Kidney capillary endothelial cell (primary cell): ENCODE measurements at regions not wholly inside any gene's neighbourhood (a gene's known extent, or its start where the extent isn't known, plus 50 kb on each side); places are given as distances from the start of the nearest gene placed in this dataset.
A peak's percentile ranks its signal among the peaks of the same experiment; 100 is the strongest.

Experiments
- DNase-seq: peaks from one replicate; pipeline ENCODE4 v3.0.0-alpha.2; 2018; ENCODE audit warnings: low spot score

- no peak for DNase-seq
Observed at GRCh38 chr20:52864916-52865605, 107.1 kb upstream of the TSHZ2 start.

DNA sequence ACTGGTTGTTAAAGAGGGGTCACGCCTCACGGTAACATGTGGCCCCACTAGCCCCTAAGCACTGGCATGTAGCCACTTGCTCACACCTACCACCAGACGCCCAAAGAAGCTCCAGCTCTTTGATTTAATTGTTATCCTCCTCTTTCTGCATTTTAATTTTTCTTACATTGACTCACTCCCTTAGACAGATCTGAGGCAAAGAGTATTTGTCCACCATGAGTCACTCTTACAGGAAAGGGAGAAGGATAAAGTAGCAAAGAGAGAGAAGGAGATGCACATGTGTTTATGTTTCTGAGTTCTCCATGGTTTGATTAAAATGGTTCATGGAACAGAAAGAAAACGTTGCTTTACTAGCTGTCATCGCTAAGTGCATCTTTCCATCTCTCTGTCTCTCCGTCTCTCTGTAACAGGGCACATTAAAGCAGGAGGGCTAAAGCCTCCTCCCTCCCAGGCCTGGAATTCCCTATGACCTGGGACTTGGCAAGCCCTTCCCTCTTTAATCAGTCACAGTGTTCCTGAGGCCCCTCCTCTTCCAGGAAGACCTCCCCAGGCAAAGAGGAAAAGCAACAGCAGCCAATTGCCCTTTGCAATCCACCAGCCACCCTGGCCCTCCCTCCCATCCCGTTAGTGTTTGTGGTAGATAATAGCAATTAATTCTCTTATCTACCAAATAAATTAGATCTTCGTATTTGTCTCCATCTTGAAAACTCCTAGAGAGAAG, 112.8 kb upstream of the TSHZ2 start:
- no peak for DNase-seq

- no peak for DNase-seq
Observed at GRCh38 chr20:52852714-52853113, 119.4 kb upstream of the TSHZ2 start.

DNA sequence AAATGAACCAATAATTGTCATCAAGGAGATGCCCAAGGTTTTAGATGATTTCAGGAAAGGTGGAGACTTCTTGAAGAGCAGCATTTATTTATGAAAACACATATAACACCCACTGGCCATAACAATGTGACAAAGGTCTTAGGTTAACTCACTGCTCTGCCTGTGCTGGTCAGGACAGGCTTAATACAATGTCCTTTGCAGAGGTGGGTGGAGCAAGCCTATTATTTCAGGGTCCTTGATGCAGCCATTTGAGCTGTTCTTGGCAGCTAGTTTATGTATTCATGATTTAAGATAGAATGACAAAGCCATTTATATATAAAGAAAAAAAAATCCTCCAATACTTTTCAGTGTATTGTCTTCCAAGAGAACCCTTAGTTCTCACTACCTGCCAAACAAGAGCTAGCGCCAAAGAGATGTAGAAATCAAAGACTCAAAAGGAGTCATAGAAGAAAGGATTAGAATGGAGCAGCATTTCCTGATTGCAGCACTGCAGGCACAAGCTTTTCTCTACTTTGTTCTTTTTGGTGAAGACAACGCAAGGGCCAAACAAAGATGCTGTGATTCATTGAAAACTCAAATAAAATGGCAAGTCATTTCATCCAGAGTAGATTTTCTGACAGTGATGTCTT, 124.3 kb upstream of the TSHZ2 start:
- DNase-seq = no peak

DNA sequence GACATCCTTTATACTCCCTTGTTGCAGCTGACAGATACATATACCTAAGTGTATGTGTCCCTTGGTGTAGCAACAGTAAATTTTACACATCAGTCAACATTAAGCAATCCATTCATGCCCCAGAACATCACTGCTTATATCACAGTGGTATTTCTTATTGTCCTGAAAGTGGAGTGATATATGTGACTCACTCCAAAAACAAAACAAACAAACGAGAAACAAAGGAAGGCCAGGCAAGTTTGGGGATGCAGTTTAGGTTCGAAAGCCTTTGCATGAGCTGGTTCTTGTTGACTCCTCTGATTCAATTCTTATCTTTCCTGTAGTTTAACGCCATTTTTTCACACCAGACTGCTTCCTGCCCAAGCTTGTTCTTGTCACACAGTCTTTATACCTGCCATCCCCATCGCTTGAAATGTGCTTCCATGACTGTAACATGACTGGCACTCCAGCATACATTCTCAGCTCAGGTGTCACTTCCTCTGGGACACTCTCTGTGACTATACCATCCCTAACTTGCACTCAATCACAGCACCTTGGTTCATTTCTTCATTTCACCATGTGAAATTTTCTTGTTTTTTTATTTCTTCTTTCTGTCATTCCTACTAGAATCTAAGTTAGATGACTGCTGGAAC, 125.0 kb upstream of the TSHZ2 start:
- peak; percentile 71 for DNase-seq

- DNase-seq = no peak
Observed at GRCh38 chr20:52845044-52845443, 127.1 kb upstream of the TSHZ2 start.

- DNase-seq = no peak
Observed at GRCh38 chr20:52843425-52843824, 128.7 kb upstream of the TSHZ2 start.

GRCh38 chr20:52841003-52841402, 131.2 kb upstream of the TSHZ2 start:
- DNase-seq = no peak

GRCh38 chr20:52840041-52840440, 132.1 kb upstream of the TSHZ2 start:
- DNase-seq = no peak

- DNase-seq = no peak
Observed at GRCh38 chr20:52838510-52839241, 133.5 kb upstream of the TSHZ2 start.

- DNase-seq = no peak
Observed at GRCh38 chr20:52837378-52837777, 134.8 kb upstream of the TSHZ2 start.

DNA sequence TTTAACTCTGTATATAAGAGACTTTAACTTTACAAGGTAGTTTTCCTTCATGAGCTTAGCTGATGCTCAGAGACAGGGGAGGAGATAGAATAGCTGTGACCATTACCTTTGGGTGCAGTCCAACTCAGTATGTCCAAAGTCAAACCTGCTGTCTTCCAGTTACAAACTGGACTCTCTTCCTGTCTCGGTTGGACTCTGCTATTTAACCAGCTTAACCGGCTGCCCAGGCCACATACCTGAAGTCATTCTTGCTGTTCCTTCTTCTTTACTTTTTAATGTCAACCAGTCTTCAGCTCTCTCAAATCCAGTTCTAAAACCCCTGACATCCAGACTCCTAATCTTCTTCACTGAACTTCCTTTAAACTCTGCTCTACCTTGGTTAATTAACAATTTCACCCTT, 138.3 kb upstream of the TSHZ2 start:
- DNase-seq = no peak

GRCh38 chr20:52832151-52832774, 139.9 kb upstream of the TSHZ2 start:
- no peak for DNase-seq

- no peak for DNase-seq
Observed at GRCh38 chr20:52830598-52830997, 141.6 kb upstream of the TSHZ2 start.

- DNase-seq = no peak
Observed at GRCh38 chr20:52829111-52829510, 143.0 kb upstream of the TSHZ2 start.

- DNase-seq = no peak
Observed at GRCh38 chr20:52828199-52828598, 144.0 kb upstream of the TSHZ2 start.

DNA sequence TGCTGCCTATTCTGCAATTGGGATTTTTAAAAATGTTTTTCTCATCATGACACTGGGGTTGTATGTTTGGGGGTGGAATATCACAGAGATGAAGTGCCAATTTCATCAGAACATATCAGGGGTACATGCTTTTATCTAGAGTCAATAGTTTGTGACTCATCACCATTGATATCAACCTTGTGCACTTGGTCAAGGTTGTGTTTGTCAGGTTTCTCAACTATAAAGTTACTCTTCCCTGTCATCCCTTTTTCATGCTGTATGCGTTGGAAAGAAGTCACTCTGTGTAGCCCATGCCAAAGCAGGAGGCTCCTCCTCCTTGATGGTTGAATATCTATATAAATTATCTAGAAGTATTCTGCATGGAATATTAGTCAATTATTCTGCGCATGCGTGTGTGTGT, 145.4 kb upstream of the TSHZ2 start:
- no peak for DNase-seq

GRCh38 chr20:52826321-52826720, 145.8 kb upstream of the TSHZ2 start:
- no peak for DNase-seq

DNA sequence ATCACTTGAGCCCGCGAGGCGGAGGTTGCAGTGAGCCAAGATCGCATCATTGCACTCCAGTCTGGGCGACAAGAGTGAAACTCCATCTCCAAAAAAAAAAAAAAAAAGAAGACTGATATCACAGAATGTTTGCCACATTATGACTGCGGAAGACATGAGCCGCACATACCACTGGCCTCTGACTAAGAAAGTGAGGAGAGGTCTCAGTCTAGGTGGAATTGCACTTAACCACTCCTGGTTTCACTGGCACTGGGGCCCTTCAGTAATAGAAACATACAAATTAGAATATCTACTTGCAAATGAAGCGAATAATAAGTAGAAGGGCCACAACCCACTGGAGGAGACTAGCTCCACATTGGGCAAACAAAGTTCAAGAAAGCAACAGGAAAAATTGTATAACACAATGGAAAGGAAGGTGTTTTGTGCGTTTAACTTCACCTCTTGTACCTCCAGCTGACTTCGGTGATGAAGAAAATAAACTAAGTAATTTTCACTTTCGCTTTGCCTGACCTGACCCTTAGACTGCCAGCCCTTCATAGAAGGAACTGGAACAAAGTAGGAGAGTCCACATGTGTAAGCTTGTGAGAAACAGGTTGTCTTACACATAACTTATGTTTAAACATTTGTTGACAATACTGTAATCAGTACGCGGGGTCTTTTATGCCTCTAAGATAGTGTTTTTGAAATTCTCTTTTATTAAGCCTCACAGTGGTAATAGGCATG, 147.5 kb upstream of the TSHZ2 start:
- DNase-seq = no peak

DNA sequence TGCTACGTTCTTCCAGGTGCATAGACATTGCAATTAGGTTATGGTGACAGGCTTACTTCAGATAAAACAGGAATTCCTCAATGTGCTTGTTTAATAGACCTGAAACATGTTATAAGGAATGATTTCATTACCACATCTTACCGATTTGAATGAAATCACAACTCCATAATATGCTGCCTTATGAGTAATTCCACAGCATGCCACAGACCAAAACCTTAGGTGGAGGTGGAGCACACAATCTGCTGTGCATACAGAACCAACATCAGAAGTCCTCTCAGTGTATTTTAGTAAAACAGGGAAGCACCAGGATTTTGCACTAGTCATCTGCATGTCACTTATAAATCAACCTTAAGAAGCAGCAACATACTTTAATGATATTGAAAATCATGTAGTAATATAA, 148.9 kb upstream of the TSHZ2 start:
- DNase-seq = no peak

DNA sequence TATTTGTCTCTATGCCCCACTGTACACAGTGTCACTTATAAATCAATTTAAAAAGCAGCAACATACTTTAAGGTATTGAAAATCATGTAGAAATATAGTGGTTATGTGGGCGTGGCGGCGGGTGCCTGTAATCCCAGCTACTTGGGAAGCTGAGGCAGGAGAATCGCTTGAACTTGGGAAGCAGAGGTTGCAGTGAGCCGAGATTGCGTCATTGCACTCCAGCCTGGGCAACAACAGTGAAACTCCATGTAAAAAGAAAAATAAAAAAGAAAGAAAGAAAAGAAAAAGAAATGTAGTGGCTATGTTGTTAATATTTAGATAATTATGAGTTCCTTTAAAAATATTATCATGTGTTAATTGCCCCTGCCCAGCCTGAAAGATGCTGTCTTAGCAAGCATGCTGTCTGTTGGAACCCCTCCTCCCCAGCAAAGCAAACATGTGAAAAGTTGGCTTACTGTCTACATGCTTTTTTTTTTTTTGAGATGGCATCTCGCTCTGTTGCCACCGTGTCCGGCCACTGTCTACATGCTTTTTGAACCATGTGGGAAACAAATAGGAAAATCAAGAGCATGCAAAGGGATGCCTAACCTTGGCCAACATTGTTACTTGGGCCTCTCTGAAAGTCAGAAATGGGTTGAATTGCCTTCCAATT, 151.4 kb upstream of the TSHZ2 start:
- no peak for DNase-seq
